ENCODE measurements at regions not wholly inside any gene's neighbourhood (a gene's known extent, or its start where the extent isn't known, plus 50 kb on each side); places are given as distances from the start of the nearest gene placed in this dataset.
A peak's percentile ranks its signal among the peaks of the same experiment; 100 is the strongest.
"Not testable (repeated sequence)": the region's sequence is repeated elsewhere in the genome, so short reads cannot be mapped to it uniquely, and the experiment has no call there.

DNA sequence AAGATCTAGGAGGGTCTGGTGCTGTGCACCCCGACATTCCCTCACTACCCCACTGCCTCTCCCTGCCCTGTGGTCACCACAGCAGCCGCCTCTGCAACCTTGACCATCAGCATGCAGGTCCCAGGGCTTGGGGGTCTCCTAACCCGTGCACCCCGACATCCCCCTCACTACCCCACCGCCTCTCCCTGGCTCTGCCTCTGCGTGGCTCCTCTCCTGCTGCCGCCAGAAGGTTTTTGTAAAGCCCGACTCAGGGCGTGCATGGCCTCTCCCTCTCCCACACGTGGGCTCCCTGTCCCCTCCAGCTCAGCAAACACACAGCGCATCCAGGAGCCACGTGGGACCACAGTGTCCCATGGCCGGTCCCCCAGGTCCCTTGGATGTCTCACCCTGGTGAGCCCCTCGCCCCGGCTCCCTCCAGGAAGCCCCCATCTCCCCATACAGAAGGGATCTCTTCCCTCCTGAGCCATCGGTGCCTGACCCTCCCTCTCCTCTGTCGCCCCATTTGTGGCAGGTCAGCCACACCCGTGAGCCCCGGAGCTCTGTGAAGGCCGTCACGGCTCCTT, 112.5 kb upstream of the LPCAT1 start:
- not testable (repeated sequence) for DNase-seq (ENCODE audit: low read depth in 2 of 2)

DNA sequence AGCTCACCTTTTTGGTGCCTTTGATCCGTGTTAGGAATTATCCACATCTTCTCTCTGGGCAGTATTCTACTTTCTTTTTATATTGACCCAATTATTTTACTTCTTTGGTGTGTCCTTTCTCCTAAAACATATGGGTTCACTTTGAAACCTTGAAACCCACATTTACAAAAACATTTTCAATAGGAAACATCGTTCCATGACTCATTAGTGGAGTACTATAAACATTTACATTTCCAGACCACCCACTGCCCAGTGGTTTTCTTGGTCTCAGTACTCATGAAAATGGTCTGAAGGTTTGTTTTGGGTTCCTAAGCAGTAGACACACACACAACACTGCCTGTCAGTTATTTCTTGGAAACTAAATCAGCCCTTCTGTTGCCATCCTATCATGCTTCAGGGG, 111.7 kb upstream of the LPCAT1 start:
- not testable (repeated sequence) for DNase-seq (ENCODE audit: low read depth in 2 of 2)

DNA sequence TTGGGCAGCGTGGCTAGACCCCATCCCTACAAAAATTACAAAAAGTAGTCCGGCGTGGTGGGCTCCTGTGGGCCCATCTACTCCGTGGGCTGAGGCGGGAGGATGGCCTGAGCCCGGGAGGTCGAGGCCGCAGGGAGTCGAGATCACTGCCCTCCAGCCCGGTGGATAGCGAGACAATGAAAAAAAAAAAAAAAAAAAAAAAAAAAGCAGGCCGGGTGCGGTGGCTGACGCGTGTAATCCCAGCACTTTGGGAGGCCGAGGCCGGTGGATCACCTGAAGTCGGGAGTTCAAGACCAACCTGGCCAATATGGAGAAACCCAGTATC, 110.5 kb upstream of the LPCAT1 start:
- DNase-seq (ENCODE audit: low read depth in 2 of 2): no peak

DNA sequence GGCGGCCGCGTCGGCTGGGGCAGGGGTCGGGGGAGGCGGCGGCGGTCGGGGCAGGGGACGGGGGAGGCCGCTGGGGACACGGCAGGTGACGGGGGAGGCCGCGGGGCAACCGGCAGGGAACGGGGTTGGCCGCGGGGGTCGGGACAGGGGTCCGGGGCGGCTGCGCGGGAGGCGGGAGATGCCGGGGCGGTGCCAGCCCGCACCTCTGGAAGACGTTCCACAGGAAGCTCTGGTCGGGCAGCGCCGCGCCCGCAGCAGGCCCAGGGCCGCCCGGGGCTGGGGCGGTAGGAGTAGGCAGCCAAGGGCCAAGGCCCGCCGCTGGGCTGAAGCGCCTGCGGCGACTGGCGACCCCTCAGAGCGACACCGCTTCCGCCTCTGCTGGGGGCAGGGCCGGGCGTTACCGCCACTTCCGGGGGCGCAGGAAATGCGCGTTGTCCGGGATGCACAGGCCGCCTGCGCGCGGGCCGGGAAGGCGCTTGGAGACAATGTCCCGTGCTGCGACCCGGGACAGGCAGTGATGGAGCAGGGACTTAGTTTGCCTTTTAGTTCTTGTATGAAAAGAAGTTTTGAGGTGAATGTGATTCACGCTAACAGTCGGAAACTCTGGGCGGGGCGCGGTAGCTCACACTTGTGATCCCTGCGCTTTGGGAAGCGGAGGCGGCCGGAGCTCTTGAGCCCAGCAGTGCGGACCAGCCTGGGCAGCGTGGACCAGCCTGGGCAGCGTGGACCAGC, 110.0 kb upstream of the LPCAT1 start:
- DNase-seq (ENCODE audit: low read depth in 2 of 2): peak; percentile 56 to 59

DNA sequence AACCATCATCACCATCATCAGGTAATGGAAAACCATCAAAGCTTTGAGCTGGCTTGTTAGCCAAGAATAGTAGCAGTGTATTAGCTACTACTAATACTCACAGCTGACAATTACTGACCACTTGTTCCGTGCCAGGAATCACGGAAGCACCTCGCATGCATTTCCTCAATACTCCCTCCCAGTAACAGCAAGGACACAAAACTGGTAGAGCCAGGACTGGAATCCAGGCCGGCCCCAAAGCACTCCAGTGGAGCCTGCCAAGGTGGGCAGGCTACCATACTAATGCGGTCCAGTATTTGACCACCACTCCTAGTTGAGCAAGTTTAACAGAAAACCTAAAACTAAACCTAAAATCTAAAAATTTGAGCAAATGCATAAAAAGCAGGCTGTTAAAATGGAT, 107.2 kb upstream of the LPCAT1 start:
- DNase-seq (ENCODE audit: low read depth in 2 of 2): not testable (repeated sequence)

DNA sequence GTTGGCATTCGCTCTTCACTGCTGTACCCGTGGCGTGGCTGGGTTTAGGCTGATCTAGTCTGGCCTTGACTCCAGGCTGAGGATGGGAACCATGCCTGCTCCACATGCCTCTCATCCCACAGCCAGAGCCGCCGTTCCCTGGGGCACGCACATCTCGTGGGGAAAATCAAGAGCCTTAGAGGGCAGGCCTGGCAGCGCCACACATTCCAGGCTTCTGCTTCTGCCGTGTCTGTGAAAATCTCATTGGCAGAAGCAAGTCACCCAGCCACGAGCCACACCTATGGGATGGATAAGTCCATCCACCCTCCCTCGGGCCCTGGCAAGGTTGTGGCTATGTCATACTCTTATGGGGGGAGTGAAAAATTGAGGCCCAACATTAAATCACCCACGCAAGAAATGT, 102.6 kb upstream of the LPCAT1 start:
- DNase-seq (ENCODE audit: low read depth in 2 of 2): not testable (repeated sequence)

DNA sequence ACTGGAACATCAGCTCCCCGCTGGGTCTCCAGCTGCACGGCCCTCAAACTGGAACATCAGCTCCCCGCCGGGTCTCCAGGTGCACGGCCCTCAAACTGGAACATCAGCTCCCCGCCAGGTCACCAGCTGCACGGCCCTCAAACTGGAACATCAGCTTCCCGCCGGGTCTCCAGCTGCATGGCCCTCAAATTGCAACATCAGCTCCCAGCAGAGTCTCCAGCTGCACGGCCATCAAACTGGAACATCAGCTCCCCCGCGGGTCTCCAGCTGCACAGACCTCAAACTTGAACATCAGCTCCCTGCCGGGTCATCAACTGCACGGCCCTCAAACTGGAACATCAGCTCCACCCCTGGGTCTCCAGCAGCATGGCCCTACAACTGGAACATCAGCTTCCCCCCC, 95.8 kb upstream of the LPCAT1 start:
- not testable (repeated sequence) for DNase-seq (ENCODE audit: low read depth in 2 of 2)

DNA sequence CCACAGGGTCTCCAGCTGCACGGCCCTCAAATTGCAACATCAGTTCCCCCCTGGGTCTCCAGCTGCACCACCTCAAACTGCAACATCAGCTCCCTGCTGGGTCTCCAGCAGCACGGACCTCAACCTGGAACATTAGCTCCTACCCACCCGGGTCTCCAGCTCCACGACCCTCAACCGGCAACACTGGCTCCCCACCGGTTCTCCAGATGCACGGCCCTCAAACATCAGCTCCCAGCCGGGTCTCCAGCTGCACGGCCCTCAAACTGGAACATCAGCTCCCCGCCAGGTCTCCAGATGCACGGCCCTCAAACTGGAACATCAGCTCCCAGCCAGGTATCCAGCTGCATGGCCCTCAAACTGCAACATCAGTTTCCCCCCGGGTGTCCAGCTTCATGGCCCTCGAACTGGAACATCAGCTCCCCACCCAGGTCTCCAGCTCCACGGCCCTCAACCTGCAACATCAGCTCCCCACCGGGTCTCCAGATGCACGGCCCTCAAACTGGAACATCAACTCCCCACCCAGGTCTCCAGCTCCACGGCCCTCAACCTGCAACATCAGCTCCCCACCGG, 94.6 kb upstream of the LPCAT1 start:
- DNase-seq (ENCODE audit: low read depth in 2 of 2): not testable (repeated sequence)

DNA sequence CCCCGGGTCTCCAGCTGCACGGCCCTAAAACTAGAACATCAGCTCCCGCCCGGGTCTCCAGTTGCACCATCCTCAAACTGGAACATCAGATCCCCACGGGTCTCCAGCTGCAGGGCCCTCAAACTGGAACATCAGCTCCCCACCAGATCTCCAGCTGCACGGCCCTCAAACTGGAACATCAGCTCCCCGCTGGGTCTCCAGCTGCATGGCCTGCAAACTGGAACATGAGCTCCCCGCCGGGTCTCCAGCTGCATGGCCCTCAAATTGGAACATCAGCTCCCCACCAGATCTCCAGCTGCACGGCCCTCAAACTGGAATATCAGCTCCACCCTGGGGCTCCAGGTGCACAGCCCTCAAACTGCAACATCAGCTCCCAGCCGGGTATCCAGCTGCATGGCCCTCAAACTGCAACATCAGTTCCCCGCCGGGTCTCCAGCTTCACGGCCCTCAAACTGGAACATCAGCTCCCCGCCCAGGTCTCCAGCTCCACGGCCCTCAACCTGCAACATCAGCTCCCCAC, 93.5 kb upstream of the LPCAT1 start:
- not testable (repeated sequence) for DNase-seq (ENCODE audit: low read depth in 2 of 2)

DNA sequence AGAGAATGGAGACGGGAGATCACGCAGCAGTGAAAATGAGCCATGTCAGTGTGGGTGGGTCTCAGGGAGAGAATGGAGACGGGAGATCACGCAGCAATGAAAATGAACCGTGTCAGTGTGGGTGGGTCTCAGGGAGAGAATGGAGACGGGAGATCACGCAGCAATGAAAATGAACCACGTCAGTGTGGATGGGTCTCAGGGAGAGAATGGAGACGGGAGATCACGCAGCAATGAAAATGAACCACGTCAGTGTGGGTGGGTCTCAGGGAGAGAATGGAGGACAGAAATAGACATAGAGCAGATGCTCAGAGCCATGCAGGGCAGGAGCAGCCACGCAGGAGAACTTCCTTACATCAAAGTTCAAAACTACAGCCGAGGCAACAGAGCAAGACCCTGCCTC, 89.8 kb upstream of the LPCAT1 start:
- DNase-seq (ENCODE audit: low read depth in 2 of 2): not testable (repeated sequence)

DNA sequence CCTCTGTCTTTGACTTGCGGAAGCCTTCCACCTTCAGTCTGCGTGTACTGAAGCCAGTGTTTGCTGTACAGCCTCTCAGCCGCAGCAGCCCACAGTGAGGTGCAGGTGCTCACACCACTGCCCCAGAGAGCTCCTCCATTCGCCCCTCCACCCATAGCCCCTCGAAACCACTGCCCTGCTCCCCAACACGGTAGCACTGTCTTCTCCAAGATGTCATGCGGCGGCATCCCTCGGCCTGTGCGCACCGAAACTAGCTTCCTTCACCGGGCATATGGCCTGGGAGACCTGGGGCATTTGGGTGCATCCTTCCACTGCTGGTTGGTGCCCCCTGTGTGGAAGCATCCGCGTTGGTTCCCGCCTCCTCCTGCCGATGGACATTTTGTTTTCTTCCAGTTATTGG, 86.8 kb upstream of the LPCAT1 start:
- DNase-seq (ENCODE audit: low read depth in 2 of 2): not testable (repeated sequence)

DNA sequence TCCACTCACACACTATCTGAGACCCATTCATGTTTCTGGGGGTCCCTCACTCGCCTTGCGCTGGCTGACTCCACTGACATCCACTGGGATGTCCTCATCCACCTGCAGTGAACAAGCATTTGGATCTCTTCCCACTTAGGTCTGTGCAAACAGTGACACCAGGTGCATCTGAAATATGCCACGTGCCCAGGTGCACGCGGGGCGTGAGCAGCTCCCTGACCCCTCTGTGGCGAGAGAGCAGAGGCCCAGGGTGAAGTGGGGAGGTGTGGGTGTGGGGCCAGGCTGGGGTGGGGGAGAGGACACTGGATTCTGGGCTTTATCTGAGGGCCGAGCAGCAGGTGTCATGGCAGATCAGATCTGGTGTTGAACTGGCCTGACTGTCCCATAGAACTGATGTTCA, 85.4 kb upstream of the LPCAT1 start:
- not testable (repeated sequence) for DNase-seq (ENCODE audit: low read depth in 2 of 2)

DNA sequence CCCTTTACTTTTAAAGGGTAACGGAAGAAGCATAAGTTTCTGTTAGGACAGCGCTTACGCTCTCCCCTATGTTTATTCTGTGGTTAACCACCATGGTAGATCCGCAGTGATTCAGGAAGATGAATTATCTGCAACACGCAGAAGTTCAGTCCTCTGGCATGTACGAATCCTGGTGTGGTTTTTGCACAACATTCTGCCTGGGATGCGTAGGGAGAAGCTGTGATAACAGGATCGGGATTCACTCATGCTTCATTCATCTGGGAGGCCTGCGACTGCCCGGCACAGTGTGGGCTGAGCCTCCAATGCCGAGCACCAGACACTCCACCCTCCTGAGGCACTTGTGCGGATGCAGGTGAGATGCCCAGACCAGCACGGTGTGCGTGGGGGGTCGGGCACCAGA, 84.6 kb upstream of the LPCAT1 start:
- not testable (repeated sequence) for DNase-seq (ENCODE audit: low read depth in 2 of 2)

DNA sequence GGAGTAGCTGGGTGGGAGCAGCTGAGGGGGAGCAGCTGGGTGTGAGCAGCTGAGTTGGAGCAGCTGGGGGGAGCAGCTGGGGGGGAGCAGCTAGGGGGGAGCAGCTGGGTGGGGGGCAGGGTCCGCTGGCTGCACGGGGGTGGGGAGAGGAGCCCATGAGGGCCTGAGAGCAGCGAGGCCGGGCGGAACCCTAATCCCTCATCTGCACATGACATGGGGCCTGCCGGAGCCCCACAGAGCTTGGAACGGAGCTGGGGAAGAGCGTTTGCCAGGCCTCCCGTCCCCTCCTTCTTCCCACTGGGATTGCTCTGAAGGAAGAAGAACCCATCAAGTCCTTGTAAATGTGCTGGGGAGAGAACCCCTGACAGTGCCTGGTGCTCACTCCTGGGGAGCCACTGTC, 83.2 kb upstream of the LPCAT1 start:
- DNase-seq (ENCODE audit: low read depth in 2 of 2): not testable (repeated sequence)

DNA sequence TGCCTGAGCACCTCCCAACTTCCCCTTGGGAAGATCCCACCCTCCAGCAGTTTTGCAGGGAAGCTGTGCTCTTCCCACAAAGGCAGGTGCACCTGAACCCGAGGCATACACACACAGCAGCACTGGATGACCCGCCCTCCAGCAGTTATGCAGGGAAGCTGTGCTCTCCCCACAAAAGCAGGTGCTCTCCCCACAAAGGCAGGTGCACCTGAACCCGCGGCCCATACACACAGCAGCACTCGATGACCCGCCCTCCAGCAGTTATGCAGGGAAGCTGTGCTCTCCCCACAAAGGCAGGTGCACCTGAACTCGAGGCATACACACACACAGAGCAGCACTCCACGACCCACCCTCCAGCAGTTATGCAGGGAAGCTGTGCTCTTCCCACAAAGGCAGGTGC, 80.2 kb upstream of the LPCAT1 start:
- DNase-seq (ENCODE audit: low read depth in 2 of 2): not testable (repeated sequence)

DNA sequence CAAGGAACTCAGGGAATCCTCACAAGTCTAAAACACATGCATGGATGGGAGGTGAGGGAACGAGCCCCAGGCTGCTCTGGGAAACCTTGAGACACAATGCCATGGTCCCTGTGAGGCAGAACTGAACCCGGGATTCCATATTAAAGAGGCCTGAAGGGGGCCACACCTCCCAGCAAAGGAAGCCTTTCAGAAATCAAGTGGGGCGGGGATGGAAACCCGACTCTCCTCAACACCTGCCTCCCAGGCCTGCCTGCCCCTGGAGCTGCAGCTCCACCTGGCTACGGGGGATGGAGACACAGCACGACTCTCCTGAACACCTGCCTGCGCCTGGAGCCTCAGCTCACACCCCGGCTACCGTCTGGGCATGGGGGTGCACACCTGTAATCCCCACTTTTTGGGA, 77.8 kb upstream of the LPCAT1 start:
- not testable (repeated sequence) for DNase-seq (ENCODE audit: low read depth in 2 of 2)

DNA sequence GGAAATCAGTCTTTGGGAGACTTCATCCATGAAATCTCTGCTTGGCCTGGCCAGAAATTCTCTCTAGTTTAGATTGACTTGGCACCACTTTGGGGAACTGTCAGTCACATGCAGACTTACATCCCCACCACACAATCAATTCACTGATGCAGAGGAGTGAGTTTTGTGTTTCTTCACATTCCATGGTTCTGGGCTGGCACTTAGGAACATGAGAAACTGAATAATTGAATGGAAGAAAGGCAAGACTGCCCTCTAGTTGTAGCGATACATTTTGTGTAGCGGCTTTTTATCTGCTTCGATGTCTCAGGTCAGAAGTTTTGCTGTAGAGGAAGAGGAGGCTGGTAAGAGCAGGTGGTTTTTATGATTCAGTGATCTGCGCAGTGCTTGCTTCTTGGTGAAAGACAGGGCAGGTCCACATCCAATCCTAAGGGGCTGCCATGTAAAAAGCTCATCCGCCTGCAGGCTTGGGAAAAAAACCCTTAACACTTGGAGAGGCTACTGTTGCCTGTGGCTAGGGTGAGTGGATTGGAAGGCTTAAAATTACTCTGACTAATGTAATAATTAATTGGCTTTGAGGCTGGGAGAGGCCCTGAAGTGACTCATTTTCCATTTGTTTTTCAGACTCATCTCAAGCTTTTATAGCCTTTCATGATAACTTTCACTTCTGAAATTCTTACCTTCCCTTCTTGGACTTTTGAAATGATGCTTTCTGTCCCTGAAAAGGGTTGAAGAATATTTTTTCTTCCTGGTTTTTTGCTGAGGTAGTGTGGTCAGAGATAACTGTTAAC, 75.4 kb upstream of the LPCAT1 start:
- not testable (repeated sequence) for DNase-seq (ENCODE audit: low read depth in 2 of 2)

DNA sequence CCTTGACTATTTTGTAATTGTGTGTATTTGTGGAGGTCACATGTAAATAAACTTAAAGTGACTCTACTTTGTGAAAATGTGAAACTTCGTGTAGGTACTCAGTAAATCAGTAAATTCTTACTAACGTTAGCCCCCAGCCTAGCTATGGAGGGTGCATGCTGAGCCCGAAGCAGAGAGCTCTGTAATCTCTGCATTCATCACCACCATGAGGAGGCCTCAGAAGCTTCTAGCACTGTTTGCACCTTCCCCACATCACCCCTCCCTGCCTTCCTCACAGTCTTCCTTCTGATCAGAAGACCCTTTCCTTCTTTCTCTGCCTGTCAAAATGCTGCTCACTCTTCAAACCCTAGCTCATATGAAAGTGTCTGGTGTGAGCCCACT, 73.3 kb upstream of the LPCAT1 start:
- DNase-seq (ENCODE audit: low read depth in 2 of 2): not testable (repeated sequence)

DNA sequence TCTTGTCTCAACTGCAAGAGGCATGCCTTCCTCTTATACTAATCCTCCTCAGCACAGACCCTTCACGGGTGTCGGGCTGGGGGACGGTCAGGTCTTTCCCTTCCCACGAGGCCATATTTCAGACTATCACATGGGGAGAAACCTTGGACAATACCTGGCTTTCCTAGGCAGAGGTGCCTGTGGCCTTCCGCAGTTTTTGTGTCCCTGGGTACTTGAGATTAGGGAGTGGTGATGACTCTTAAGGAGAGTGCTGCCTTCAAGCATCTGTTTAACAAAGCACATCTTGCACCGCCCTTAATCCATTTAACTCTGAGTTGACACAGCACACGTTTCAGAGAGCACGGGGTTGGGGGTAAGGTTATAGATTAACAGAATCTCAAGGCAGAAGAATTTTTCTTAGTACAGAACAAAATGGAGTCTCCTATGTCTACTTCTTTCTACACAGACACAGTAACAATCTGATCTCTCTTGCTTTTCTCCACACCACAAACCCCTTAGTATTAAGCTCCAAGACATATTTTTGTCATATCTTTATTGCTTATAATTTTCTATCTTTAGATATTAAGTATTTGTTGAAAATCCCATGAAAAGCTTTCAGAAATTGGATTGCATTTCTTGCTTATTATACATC, 72.8 kb upstream of the LPCAT1 start:
- DNase-seq (ENCODE audit: low read depth in 2 of 2): not testable (repeated sequence)

DNA sequence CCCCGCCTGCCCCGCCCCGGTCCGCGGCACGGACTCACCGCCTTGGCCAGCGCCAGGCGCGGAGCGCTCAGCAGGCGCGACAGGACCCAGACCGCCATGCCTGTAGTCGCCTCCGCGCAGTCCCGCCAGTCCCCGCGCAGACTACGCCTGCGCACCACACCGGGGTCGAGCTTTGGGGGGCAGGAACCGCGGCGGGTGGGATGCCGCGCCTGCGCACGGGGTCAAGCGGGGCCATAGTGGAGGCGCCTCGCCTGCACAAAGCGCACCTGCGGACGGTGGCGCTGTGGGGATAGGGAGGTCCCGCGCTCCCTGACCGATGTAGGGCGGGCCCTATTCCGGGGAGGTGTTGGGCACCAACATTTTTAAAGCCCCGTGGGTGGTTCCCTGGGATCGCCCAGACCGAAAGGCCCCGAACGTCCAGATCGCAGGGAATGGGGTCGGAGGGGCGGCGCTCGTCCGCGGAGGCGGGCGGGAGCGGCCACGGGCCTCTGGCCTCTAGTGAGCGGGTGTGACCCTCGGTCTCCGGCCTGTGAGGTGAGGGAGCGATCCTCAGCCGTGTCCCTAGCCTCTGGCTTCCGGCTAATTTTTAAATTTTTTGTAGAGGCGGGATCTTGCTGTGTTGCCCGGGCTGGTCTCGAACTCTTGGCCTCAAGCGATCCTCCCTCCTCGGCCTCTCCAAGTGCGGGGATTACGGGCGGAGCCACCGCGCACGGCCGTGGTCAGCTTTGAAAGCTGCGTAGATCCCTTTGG, 70.8 kb upstream of the LPCAT1 start:
- peak; percentile 65 to 67 for DNase-seq (ENCODE audit: low read depth in 2 of 2)

DNA sequence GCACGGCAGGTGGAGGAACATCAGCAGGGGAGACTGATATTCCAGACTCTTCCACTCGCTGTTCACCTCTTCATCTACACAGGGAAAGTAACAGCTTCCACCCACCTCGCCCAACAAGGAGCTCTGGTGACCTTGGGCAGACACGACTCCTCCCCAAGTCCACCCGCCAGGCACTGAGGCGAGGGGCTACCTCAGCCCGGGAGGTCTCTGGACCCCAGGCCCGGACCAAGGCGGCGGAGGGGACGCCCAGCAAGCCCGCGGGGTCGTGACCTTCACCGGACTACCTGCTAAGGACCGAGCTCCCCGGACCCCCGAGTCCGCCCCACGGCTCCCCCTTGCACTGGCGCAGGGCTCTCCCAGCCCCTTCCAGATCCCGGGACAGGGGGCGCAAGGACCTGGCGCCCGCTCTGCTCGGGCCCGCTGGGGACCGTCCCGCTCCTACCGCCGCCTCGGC, 70.2 kb upstream of the LPCAT1 start:
- DNase-seq (ENCODE audit: low read depth in 2 of 2): no peak

All from activated CD8-positive, alpha-beta memory T cell treated with anti-CD3 and anti-CD28 coated beads for 4 hours (primary cell).